ENCODE measurements at regions not wholly inside any gene's neighbourhood (a gene's known extent, or its start where the extent isn't known, plus 50 kb on each side); places are given as distances from the start of the nearest gene placed in this dataset.

DNA sequence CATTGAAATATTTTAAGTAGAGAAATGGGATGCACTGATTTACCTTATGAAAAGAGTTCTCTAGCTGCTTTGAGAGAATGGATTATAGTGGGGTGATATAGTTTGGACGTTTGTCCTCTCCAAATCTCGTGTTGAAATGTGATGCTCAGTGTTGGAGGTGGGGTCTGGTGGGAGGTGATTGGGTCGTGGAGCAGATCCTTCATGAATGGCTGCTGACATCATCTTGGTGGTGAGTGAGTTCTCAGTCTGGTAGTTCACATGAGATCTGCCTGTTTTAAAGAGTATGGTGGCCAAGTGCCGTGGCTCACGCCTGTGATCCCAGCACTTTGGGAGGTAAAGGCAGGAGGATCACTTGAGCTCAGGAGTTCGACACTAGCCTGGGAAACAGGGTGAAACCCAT is 58.7 kb upstream of the SH3RF3 start:
- no peak for DNase-seq

- peak; percentile 70 for DNase-seq
These were observed 59.4 kb upstream of the SH3RF3 start for GRCh38 chr2:109069331-109070194.

GRCh38 chr2:109068811-109069210 is 60.2 kb upstream of the SH3RF3 start:
- DNase-seq: no peak

GRCh38 chr2:109067631-109068125 is 61.3 kb upstream of the SH3RF3 start:
- no peak for DNase-seq

- peak; percentile 51 for DNase-seq
These were observed 61.9 kb upstream of the SH3RF3 start for GRCh38 chr2:109066917-109067597.

DNA sequence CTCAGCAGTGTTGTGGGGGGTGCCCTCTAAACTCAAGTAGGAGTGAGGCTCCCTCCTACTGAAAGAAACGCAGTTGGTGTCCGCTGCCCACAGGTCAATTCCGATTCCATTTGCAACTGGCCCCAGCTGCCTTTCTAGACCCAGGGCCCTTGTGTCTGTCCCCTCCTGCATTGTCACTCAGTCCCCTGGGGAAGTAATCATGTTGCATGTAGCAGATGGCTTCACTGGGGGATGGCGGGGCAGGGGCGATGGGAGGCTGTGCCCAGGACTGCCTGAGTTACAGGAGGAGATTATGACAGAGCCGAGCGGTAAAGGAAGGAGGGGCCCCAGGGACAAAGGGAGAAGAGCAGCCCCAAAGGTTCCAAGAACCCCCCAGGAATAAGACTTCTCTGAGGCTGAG is 62.5 kb upstream of the SH3RF3 start:
- DNase-seq: peak; percentile 98

GRCh38 chr2:109065391-109065734 is 63.6 kb upstream of the SH3RF3 start:
- no peak for DNase-seq

DNA sequence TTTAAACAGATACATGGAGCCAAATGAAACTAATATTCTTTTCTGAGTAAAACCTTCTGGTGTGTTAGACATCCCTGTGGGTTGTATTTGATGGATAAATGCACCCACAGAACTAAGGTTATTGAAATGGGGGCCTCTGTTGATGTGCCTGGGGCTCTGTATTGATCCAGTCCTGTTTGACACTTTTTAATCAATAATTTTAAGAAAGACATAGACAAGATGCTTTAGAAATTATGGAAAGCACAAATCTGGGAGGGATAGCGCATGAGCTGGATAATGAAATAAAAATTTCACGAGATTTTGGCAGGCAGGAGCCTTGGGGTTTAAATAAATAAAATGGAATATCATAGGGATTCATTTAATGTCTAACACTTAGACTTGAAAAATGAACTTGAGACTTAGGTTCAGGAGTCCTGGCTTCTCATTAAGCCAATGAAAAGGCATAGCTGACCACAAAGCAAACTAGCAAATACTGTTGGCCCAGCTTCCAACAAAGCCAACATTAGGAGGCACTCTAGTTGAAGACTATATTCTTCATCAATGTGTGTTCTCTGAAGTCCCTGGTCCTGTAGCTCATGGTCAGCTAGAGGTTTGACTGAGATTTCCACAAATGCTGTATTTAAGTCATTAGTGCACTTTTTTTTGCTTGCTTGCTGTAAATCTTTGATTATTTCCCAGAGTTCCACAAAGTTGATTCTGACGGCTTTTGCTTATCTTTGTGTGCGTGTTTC is 64.2 kb upstream of the SH3RF3 start:
- no peak for DNase-seq

DNA sequence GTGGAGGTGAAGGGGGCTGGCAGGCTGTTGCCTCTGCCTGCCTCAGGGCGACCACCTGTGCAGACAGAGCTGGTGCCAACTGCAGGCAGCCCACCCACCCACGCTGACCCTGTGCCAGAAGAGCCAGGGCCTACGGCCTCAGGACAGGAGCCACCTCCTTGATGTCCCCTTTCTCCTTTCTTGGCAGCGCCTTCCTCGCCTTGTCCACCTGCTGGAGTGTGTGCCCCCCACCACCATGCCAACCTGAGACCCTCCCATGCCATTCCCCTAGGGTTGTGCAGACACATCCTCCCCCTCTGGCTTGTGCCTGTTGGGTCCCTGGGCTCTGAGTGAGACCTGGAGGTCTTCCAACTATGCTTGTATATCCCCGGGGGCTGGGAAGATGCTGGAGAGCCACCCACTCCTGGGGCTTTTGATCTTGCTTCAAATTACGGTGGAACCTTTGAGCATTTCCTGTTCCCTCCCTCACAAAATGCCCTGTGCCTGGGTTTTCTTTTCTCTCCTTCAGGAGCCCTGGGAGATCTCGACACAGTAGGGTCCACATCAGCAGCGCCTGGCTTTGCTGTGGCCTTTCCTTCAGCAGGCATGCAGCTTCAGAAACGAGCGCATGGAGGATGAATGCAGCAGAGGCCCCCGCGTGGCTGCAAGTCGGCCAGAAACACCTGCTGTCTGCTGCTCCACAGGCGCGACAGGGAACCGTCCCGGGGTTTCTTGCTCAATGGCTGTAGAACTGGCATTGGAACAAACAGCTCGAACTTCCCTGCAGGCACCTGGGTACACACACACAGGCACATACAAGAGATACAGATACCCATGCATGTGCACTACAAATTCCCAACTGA is 65.9 kb upstream of the SH3RF3 start:
- DNase-seq: no peak

GRCh38 chr2:109062145-109062858 is 66.7 kb upstream of the SH3RF3 start:
- DNase-seq: peak; percentile 33

DNA sequence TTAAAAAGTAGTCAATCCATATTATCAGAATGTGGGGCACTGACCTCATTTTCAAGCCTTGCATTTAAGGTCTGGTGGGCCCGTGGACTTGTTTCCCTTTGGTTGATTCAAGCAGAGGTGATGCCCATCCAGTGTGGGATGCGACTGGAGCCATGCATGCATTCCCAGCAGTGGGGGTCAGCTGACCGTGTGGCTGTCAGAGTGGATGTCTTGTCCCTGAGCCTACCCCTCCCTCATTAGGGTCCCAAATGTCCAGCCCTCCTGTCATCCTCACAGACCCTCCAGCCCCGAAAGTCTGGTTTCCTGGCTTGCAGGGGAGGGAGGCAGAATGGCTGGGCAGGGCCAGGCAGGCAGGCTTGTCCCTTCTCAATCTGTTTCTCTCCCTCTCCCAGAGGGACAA is 67.3 kb upstream of the SH3RF3 start:
- no peak for DNase-seq

DNA sequence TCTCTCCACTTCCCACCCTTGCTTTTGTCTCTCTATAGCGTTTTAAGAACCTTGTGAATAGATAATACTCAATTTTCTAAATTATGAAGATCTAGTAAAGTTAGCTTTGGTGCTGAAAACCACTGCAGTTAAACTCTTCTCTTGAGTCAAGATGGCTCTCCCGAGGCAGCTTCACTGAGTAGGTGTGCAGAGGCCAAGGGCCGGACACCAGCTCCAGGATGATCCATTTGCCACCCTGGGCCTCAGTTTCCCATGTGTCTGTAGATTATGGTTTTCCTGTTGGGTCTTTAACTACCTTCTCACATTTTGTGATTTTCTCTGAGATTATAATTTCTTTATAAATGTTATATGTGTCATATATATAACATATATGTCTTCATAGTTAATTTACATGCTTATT is 68.5 kb upstream of the SH3RF3 start:
- DNase-seq: no peak

GRCh38 chr2:109059474-109060165 is 69.4 kb upstream of the SH3RF3 start:
- no peak for DNase-seq

- DNase-seq: peak; percentile 43
These were observed 69.8 kb upstream of the EDAR start for GRCh38 chr2:109058802-109059201.

GRCh38 chr2:109058191-109058632 is 69.2 kb upstream of the EDAR start:
- DNase-seq: peak; percentile 94

- peak; percentile 77 for DNase-seq
These were observed 68.7 kb upstream of the EDAR start for GRCh38 chr2:109057686-109058085.

GRCh38 chr2:109055435-109055834 is 66.4 kb upstream of the EDAR start:
- no peak for DNase-seq

DNA sequence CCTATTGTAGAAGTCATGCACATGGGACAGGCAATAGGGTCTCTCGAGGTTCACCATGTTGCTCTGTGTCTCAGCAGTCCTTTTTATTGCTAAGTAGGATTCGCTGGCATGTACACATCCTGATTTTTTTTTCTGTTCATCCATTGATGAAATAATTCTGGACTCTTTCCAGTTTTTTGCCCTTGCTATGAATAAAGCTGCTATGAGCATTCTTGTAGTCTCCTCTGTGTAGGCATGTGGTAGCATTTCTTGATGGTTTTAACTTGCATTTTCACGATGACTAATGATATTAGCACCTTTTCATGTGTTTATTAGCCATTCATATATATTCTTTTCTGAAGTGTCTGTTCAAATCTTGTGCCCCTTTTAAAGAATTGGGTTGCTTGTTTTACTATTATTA is 65.8 kb upstream of the EDAR start:
- no peak for DNase-seq

DNA sequence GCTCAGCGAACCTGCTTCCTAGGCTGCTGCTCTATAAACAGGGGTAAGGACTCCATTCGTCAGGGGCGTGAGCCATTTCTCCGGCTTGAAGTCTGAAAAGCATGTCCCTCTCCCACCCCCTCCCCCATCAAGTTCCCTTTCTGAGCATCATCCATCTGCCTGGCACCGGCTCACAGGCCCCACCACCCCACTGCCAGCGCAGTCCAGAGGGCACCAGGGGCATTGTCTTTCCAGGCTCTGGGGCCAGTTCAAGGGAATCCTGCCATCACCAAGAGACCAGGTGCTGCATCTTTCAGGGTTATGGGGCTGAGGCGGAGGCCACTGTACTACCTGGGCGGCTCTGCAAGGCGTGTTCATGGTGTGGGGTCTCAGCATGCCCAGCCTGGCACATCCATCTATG is 64.7 kb upstream of the EDAR start:
- DNase-seq: no peak

DNA sequence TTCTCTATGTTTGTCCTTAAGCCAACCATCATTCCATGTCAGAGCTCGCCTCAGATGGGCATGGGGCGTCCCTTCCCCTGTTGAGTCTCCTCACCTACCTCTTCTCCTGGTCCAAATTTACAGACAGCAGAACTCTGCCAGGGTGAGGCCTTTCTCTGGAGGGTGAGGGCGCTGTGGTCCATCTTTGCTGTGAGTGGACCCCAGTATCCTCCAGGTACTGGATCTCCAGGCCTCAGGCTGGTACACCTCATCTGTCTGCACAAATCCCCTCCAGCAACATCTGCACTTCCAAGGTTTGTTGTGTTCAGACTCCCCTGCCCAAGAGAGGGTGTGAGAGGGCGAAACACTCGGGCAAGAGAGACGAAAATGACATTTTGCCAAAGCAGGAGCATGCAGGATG is 63.9 kb upstream of the EDAR start:
- DNase-seq: no peak

- DNase-seq: no peak
These were observed 60.0 kb upstream of the EDAR start for GRCh38 chr2:109049022-109049421.

Measured in NCI-H82 (cell line).